Tibial artery (tissue), 4 donors: ENCODE measurements at regions not wholly inside any gene's neighbourhood (a gene's known extent, or its start where the extent isn't known, plus 50 kb on each side); places are given as distances from the start of the nearest gene placed in this dataset.

ENCODE experiments used
- DNase-seq, 2 donors: peaks; one replicate each; pipeline ENCODE4 v3.0.0-alpha.2; 2019
- H3K27ac ChIP-seq, 2 donors: fragments of 200-600 bp; sonication (generic) in 1 of 2; 1 replicate in 1 of 2; 2 replicates in 1 of 2; pipeline ENCODE4 v1.5.1; 2018 to 2019; ENCODE audit warnings: mild to moderate bottlenecking in 1 of 2
- H3K27me3 ChIP-seq, 2 donors: fragments of 200-600 bp; sonication (generic) in 1 of 2; one replicate each; pipeline versions ENCODE4 v1.5.1 to v1.6.0; 2016 to 2019
- H3K36me3 ChIP-seq, 3 donors: fragments of 200-600 bp; sonication (generic) in 2 of 3; one replicate each; pipeline ENCODE4 v1.5.1; 2016 to 2019; ENCODE audit warnings: mild to moderate bottlenecking in 2 of 3
- H3K4me1 ChIP-seq, 4 donors: fragments of 200-600 bp; sonication (generic) in 2 of 4; 1 replicate in 3 of 4; 2 replicates in 1 of 4; pipeline ENCODE4 v1.5.1; 2016 to 2019
- H3K4me3 ChIP-seq, 2 donors: fragments of 200-600 bp; sonication (generic) in 1 of 2; 1 replicate in 1 of 2; 2 replicates in 1 of 2; pipeline ENCODE4 v1.5.1; 2018 to 2019; ENCODE audit warnings: mild to moderate bottlenecking in 2 of 2
- H3K9me3 ChIP-seq, 3 donors: fragments of 200-600 bp; sonication (generic) in 1 of 3; one replicate each; pipeline ENCODE4 v1.5.1; 2016 to 2019
- CTCF ChIP-seq, 2 experiments: fragments of 200-600 bp in 1 of 2; fragments of 450-650 bp in 1 of 2; IDR thresholded peaks; one replicate each; pipeline ENCODE4 v1.5.1; 2017 to 2019; ENCODE audit warnings: antibody characterized with exemption in 2 of 2, mild to moderate bottlenecking in 1 of 2, moderate library complexity in 1 of 2
- intact Hi-C: fragments of 100-400 bp; cut with DNase I; formaldehyde crosslinking; loops from one replicate; pipeline ENCODE4 v1.15.0; 2023; ENCODE audit warnings: low total_unique reads

- no peaks in the 10 kb centered on the region for H3K27me3 ChIP-seq
- no peaks in the 10 kb centered on the region for H3K9me3 ChIP-seq
- DNase-seq: no peak
- intact Hi-C loops: no loop called here
- no peak overlapping the region for H3K27ac ChIP-seq
- no peak for TF ChIP-seq CTCF (IDR thresholded peaks at IDR 0.05)
- no peaks in the 10 kb centered on the region for H3K36me3 ChIP-seq
- H3K4me1 ChIP-seq: no peaks in the 10 kb centered on the region
- no peak overlapping the region for H3K4me3 ChIP-seq
Observed at GRCh38 chr4:57554556-57555092, 444.4 kb upstream of the IGFBP7 start.

GRCh38 chr4:57553728-57554127 lies 443.5 kb upstream of the IGFBP7 start:
- H3K4me3 ChIP-seq: no peak overlapping the region
- no peak for DNase-seq
- H3K9me3 ChIP-seq: no peaks in the 10 kb centered on the region
- TF ChIP-seq CTCF (IDR thresholded peaks at IDR 0.05): no peak
- no peak overlapping the region for H3K27ac ChIP-seq
- H3K4me1 ChIP-seq: no peaks in the 10 kb centered on the region
- intact Hi-C loops: no loop called here
- H3K27me3 ChIP-seq: no peaks in the 10 kb centered on the region
- no peaks in the 10 kb centered on the region for H3K36me3 ChIP-seq

GRCh38 chr4:57550198-57550597 lies 440.0 kb upstream of the IGFBP7 start:
- no peak for DNase-seq
- Histone ChIP-seq H3K4me3 (no peak overlapping the region), H3K9me3 (no peaks in the 10 kb centered on the region), H3K4me1 (no peaks in the 10 kb centered on the region), H3K27me3 (no peaks in the 10 kb centered on the region), H3K27ac (no peak overlapping the region), H3K36me3 (no peaks in the 10 kb centered on the region)
- intact Hi-C loops: no loop called here
- no peak for TF ChIP-seq CTCF (IDR thresholded peaks at IDR 0.05)

- Histone ChIP-seq H3K4me1 (no peaks in the 10 kb centered on the region), H3K27me3 (no peaks in the 10 kb centered on the region), H3K27ac (no peak overlapping the region), H3K9me3 (no peaks in the 10 kb centered on the region), H3K36me3 (no peaks in the 10 kb centered on the region), H3K4me3 (no peak overlapping the region)
- intact Hi-C loops: no loop called here
- DNase-seq: no peak
- TF ChIP-seq CTCF (IDR thresholded peaks at IDR 0.05): no peak
Observed at GRCh38 chr4:57548856-57549255, 438.7 kb upstream of the IGFBP7 start.

- no peaks in the 10 kb centered on the region for H3K4me1 ChIP-seq
- intact Hi-C loops: no loop called here
- no peak for DNase-seq
- no peak overlapping the region for H3K4me3 ChIP-seq
- TF ChIP-seq CTCF (IDR thresholded peaks at IDR 0.05): no peak
- no peaks in the 10 kb centered on the region for H3K27me3 ChIP-seq
- H3K27ac ChIP-seq: no peak overlapping the region
- no peaks in the 10 kb centered on the region for H3K36me3 ChIP-seq
- H3K9me3 ChIP-seq: no peaks in the 10 kb centered on the region
Observed at GRCh38 chr4:57544811-57545654, 434.8 kb upstream of the IGFBP7 start.
